HG02610 (cell line): ENCODE measurements at regions not wholly inside any gene's neighbourhood (a gene's known extent, or its start where the extent isn't known, plus 50 kb on each side); places are given as distances from the start of the nearest gene placed in this dataset.

Experiments used
- ATAC-seq: cut with Tn5 transposase; IDR thresholded peaks from one replicate; pipeline ENCODE4 v1.9.1; 2021; ENCODE audit warnings: mild to moderate bottlenecking, moderate library complexity; ENCODE audit not compliant: unreplicated experiment

DNA sequence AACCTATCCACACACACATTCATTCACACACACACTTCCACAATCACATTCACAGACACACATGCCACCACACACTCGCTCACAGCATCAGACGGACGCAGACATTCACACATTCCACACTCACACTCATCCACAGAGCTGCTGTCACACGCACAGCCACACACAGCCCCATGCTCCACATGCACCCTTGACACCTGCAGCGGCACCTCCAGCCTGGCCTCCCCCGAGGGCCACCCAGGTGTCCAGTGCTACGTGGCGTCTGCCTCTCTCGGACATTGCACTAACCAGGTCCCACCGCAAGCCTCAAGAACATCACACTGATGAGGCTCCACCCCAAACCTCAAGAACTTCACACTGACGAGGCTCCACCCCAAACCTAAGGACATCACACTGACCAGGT, 155.2 kb downstream of the RBFOX3 start:
- ATAC-seq = no peak

DNA sequence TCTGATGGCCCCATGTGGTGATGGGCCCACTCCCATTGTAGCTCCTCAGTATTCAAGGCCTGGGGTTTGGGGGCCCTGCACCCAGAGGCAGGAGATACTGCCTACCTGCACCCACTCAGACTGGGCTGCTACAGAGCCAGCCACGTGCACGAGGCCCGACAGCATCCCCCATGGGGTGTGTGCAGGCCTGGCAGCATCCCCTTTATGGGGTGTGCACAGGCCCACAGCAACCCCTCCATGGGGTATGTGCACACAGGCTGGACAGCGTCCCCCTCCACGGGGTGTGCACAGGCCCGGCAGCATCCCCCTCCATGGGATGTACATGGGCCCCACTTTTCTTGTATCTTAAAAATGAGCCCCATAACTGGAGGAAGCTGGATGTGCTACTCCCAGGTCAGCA, 156.0 kb downstream of the RBFOX3 start:
- no peak for ATAC-seq

DNA sequence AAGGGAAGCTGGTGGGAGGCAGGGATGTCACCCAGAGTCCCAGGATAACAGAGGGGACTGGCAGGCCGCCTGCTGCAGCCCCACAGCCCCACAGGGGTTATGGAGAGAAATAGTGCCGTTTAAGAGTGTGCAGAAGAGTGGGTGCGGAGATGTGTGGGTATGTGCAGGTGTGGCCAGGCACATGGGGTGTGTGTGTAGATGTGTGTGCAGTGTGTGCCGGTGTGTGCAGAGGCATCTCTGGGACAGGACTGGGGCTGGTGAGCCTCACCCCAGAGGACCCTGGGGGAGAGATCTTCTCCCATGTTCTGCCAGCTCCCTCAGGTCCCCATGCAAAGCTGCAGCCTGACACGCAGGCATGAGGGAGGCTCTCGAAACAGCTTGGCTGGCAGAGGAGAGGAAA, 157.4 kb downstream of the RBFOX3 start:
- no peak for ATAC-seq

DNA sequence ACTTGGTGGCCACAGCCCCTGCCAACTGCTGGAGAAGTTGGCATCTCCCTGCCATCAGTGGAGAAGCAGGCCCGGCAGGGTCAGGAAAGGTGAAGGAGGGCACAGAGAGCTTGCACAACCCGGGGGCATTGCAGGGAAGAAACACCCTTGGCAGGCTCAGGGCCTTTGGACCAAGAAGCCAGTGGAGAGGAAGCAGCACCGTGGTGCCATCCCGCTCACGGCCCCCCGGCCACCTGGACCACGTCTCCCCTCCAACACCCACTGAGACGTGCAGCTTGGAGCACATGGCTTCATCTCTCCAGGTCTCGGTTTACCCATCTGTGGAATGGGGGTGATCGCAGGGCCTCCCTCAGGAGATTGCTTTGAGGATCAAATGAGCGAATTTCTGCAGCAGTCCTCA, 158.1 kb downstream of the RBFOX3 start:
- no peak for ATAC-seq

DNA sequence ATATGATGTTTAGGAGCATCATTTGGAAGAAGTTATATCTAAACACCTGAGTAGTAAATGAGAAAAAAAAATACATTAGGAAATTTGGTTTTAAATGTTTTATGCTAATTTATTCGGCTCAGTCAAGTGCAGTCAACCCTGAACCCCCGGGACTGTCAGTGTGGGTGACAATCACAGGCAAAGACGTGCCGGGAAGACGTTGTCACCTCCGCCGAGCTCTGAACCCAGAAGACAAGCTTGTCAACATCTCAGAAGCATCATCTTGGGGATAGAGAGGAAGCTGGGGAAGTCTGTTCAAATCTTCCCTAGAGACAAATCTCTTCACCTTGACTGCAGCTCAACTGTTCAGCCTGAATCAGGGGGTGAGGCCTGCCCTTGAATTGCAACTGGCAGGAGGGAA, 159.7 kb downstream of the RBFOX3 start:
- no peak for ATAC-seq

DNA sequence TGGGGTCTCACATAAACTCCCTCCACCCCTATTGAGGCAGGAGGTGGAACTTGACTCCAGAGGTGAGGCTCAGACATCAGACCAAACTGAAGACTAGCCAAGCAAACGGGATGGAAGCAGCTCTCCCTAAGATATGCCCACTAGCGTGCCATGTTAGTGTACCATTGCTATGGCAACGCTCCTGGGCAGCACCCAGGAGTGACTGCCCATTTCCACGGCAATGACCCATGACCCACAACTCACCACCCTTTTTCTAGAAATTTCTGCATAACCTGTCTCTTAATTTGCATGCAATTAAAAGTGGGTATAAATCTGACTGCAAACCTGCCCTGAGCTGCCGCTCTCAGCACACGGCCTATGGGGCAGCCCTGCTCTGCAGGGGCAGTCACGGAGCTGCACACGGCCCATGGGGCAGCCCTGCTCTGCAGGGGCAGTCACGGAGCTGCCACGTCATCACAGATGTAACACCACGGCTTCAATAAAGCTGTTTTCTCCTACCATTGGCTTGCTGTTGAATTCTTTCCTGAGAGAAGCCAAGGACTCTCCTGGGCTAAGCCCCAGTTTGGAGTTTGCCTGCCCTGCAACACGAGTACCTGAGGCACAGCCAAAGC, 164.3 kb downstream of the RBFOX3 start:
- ATAC-seq = no peak

DNA sequence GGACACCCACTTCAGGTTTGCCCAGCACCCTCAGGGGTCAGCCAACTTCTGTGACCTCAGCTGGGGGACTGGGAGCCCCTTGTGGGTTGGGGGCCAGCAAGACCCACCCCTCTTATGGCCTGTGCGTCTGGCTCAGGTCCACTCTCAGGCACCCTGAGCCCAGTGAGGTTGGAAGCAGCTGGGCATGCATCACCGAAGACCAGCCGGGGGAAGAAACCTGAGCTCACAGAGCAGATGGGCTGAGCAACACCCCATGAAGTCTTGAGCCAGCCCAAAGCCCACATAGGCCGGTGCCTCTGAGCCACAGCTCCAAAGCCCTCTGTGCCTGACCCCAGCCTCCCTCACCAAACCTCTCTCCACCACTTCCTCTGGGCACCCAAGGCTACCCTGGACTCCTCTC, 166.7 kb downstream of the RBFOX3 start:
- ATAC-seq = no peak

DNA sequence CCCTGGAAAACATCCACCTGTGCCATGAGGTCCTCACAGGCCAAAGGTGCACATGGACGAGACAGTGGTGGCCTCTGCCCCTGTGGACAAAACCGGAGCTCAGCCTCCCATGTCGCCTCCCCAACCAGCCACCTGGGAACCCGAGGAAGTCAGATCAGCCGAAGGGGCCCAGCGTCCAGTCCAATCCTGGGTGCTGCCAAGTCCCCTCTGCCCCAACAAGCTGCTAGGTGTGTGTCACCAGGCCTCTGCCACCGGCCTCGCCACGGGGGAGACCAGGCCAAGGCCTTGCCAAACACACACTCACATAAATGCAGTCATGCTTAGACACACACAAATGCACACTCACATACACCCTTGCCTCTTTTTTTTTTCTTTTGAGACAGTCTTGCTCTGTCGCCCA, 167.8 kb downstream of the RBFOX3 start:
- no peak for ATAC-seq

DNA sequence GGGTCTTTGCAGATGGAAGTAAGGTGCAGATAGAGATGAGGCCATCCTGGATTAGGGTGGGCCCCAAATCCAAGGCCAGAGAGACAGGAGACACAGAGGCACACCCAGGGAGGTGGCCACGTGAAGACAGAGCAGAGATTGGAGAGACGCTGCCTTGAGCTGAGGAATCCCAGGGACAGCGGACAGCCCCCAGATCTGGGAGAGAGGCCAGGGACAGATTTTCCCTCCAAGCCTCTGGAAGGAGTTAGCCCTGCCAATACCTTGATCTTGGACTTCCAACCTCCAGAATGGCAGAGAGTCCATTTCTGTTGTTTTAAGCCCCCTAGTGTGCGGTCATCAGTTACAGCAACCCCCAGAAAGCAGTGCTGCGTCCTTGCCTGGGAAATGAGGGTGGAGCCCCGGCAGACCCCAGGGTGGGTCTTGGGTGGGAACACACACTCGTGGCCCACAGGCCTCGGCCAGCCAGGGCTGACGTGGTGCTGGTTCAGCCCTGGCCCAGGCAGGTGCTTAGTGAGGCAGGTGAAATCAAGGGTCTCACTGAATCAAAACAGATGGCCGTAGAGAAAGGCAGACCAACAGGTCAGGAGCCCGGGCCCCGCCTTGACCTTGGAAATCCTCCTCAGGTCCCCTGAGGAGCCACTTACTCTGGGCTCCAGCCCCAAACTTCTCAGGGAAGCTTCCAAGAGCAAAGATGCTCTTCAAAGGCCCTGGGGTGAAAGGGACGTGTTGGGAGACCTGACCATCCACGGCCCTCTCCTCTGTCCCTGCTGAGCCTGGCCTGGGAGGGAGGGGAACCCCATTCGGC, 169.3 kb downstream of the RBFOX3 start:
- no peak for ATAC-seq

DNA sequence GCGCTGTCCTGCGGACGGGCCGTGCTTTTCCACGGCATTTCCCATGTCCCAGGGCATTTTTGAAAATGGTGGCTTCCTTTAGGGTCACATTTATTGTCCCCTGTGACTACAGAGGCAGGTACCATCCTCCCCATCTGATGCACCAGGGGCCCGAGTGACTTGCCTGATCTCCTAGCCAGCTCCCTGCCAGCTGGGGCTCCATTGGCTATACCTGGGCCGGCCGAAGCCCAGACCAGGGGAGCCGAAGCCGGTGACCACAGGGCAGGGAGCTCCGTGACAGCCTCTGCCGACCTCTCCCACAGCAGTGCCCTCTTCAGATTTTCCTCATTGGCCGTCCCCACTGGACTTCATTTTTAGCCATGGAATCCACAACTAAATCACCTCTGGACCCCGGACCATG, 170.6 kb downstream of the RBFOX3 start:
- no peak for ATAC-seq

DNA sequence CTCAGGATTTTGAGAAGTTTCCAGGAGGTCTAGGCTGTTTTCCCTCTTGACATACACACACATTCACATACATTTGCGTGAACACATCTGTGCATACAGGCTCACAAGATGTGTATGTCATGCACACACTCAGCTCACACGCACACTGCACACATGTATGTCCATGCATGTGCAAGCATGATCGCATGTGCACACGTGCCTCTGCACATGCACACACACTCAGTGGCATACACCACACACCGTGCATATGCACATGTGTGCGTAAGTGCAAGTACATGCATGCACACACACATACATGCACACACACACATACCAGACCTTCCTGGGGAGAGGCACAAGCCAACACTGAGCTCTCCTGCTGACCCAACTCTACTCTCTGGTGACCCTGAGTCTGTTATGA, 171.4 kb downstream of the RBFOX3 start:
- no peak for ATAC-seq

DNA sequence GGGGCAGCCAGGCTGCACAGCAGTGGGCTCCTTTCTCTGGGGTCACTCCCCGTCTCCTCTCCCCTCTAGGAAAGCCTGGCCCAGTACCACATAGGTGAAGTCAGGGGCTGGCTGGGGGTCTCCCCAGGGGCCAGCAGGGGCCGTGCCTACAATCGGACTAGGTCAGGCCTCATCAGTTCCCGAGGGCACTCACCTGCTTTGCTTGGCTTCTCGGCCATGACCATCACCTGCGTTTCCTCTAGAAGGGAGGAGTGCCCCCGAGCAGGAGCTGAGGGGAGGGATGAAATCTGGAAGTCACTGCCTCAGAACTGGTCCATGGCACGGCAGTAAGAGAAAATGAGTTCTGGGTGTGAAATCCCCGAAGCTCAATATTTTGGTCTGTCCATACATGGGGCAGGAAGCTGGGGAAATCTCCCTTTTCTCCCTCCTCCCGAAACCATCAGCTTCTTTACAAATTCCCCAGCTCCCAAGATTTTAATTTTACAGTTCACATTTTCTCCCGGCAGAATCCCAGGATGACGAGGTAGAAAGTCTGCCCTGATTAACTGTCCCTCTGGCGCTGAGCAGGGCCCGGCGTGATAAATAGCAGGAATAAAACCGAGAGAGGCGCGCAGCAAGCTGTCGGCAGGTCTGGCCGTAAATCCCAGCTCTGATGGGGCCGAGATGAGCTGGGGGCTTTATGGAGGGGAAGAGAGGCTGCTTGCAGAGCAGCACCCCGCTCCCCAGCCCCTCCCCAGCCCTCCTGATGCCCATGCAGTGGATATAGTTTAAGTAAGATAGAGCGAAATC, 172.1 kb downstream of the RBFOX3 start:
- ATAC-seq = no peak

DNA sequence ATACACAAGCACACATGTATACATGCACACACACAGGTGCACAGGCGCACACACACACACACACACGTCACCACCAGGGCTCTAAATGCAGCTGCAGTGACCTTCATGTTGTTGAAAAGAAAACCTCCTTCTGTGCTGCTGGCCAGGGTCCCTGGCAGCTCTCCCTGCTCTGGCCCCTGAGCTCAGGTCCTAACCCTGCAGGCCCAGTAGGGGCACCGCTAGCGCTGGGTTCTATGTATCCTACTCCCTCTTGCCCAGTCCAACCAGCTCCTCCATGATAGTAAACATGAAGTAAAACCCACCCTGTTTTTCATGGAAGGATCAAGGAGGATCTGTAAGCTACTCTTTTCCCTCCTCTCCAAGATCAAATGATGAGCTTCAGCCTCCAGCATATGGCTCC, 172.8 kb downstream of the RBFOX3 start:
- no peak for ATAC-seq

DNA sequence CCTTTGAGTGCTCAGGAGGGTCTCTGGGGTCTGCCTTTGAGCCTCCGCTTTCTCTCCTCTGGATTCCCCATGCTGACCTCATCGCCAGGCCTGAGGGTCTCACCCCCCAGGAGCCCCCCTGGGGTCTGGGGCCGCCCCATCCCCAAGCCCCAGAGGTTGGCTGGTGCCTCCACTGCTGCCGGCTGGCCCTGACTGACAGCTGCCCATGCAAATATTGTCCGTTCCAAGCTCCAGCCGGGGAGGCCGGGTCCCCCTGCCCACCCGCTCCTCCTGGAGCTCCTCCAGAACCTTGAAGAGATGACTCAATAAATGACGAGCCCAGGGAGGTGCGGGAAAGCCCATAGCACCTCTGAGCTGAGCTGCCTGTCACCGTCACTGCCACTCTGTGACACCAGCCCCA, 173.8 kb downstream of the RBFOX3 start:
- no peak for ATAC-seq

DNA sequence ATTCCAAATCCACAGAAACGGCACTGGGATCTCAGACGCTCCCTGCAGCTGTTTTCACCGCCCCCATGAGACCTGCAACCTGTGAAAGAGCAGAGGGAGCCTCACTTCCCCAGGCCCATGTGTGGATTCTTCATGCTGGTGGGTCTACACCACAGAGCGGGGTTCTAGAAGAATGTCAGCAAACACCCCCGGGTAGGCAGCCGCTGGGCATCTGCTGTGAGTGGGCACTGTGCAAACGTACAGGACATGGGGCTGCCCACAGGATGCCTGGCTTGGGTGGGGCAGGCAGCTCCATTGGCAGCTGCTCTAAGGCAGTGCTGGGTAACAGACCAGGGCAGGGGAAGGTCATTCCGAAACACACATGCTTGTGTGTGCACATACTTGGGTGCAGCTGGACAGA, 174.9 kb downstream of the RBFOX3 start:
- ATAC-seq = no peak

DNA sequence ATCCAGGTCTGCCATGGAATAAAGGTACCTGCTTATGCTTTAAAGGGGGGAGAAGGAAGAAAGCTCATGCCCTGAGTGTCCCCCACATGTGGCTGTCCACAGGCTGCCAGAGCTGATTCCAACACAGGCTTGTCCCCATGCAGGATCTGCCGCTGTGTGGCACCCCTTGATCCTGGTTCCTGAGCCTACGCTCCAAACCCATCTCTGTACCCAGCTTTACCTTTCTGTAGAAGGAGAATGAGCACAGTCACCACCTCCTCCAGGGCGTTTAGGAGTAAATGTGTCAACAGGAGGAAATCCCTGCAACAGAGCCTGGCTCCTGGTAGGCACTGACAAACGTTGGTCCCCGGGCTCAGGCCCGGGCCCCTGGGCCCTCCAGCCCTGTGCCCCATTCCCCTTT, 175.6 kb downstream of the RBFOX3 start:
- no peak for ATAC-seq

DNA sequence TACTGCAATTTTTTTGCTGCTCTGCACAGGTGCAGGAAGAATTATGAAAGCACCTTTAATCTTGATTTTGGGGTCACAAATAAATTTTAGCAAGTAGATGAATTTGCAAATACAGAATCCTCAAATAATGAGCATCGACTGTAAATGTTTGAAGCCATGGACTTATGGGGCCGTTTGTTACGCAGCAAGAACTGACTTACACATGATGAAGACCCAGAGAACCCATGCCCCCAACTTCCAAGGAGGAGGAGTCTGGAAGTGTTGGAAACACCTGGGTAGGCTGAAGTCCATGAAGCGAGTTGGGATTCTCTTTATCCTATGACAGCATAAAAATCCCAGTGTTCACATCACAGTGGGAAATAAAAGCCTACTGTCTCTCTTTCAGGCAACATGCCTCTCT, 176.6 kb downstream of the RBFOX3 start:
- ATAC-seq = no peak

DNA sequence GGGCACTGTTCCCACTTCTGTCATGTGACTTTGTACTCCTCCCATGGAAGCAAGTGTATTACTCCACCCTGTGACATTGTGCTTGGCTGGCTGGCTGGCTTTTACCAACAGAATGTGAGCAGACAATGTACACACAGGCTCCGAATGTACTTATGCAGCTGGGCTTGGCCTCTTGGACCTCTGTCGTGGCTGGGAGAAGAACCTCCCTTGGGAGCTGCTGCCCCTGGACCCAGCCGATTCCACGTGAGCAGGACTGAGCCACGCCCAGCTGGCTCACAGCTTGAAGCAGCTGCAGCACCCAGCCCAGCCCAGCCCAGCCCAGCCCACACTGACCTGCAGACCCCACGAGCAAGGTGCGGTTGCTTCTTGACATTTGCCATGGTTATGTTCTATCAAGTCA, 177.5 kb downstream of the RBFOX3 start:
- no peak for ATAC-seq

DNA sequence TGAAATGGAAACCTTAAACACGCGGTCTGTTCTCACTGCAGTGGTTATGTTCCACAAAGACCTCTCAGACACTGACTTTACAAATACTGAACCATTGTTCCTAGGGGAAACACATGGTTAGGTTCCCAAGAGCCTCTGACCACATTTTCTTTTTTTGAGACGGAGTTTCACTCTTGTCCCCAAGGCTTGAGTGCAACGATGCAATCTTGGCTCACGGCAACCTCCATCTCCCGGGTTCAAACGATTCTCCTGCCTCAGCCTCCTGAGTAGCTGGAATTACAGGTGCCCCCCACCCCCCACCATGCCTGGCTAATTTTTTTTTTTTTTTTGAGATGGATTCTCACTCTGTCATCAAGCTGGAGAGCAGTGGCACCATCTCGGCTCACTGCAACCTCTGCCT, 179.7 kb downstream of the RBFOX3 start:
- no peak for ATAC-seq

DNA sequence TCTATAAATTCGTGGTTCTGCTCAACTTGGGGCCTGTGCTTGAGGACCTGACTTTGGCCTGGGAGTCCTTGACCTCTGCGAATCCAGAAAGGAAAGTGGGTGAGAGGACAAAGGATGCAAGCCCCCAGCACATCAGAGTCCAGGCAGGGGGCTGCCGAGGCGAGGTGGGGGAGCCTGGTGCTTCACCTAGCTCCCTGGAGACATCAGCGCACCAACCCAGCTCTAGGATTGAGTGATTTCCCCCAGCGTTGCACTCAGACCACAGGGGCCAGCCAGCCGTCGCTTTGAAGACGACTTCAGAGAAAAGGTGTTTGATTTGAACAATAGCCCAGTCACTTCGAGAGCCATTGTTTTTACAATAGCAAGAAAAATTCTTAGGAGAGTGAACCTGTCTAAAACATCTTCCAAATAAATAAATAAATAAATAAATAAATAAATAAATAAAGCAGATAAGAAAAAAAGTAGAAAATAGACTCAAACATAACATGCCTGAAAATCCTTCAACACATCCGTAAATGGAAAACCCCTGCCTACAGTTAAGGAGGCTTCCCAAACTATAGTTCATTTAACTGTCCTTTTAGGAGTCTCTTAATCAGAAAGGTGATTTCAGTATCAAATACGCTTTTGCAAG, 180.9 kb downstream of the RBFOX3 start:
- no peak for ATAC-seq

DNA sequence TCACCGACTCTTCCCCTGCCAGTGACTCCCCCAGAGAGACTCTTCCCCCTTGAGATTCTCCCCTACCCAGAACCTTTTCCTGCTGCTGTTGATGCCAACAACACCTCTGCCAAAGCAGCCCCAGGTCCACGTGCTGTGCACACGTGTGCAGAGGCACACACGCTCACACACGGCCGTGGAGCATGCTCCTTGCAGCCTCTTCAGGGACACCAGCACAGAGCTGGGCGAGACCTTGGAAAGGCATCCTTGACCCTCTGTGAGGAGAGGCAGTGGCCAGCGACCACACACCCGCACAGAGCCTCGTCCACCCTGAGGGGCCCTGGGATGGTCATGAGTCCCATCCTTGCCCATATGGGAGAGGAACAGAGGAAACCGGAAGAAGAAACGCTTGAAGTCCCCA, 181.9 kb downstream of the RBFOX3 start:
- ATAC-seq = no peak
